GM06990 (cell line): ENCODE measurements at regions not wholly inside any gene's neighbourhood (a gene's known extent, or its start where the extent isn't known, plus 50 kb on each side); places are given as distances from the start of the nearest gene placed in this dataset.

Source experiments
- DNase-seq: peaks from one replicate; pipeline ENCODE4 v3.0.0-alpha.2; 2011; ENCODE audit not compliant: insufficient read length; ENCODE audit errors: extremely low read depth
- H3K27me3 ChIP-seq: replicated peaks from 2 replicates; pipeline ENCODE4 v1.6.0; 2011; ENCODE audit warnings: low read length; ENCODE audit not compliant: control insufficient read depth, insufficient read depth
- H3K36me3 ChIP-seq: 2 replicates; pipeline ENCODE4 v1.5.1; 2011; ENCODE audit warnings: low read length; ENCODE audit not compliant: control insufficient read depth, insufficient read depth
- H3K4me3 ChIP-seq: replicated peaks from 2 replicates; pipeline ENCODE4 v1.5.1; 2011; ENCODE audit warnings: low read depth, mild to moderate bottlenecking, control low read depth, low read length
- TF ChIP-seq, protein P1 (sequence below): IDR thresholded peaks from 2 replicates; pipeline ENCODE4 v1.5.1; 2011; ENCODE audit warnings: low read length, control low read depth, mild to moderate bottlenecking, inconsistent platforms; ENCODE audit not compliant: insufficient read depth, poor library complexity, severe bottlenecking

DNA sequence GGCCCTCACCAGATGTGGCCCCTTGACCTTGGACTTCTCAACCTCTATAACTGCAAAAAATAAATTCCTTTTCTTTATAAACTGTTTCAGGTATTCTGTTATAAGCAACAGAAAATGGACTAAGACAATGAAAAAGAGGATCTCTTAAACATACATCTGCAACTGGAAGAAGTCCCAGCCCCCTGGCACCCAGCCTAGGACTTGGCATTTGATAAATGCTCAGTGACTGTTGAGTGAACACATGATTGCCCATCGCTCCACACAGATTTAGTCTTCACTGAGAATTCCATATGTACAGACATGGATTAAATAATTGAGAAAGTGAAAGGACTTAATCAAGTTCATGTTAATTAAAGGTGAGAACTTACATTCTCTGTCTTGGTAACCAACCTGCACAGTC, 344.9 kb upstream of the RUNX1 start:
- TF ChIP-seq, protein P1, sequence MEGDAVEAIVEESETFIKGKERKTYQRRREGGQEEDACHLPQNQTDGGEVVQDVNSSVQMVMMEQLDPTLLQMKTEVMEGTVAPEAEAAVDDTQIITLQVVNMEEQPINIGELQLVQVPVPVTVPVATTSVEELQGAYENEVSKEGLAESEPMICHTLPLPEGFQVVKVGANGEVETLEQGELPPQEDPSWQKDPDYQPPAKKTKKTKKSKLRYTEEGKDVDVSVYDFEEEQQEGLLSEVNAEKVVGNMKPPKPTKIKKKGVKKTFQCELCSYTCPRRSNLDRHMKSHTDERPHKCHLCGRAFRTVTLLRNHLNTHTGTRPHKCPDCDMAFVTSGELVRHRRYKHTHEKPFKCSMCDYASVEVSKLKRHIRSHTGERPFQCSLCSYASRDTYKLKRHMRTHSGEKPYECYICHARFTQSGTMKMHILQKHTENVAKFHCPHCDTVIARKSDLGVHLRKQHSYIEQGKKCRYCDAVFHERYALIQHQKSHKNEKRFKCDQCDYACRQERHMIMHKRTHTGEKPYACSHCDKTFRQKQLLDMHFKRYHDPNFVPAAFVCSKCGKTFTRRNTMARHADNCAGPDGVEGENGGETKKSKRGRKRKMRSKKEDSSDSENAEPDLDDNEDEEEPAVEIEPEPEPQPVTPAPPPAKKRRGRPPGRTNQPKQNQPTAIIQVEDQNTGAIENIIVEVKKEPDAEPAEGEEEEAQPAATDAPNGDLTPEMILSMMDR, result no peak
- DNase-seq, result no peak
- Histone ChIP-seq H3K4me3 (no peak overlapping the region), H3K36me3 (no peaks in the 10 kb centered on the region), H3K27me3 (no peaks in the 10 kb centered on the region)

DNA sequence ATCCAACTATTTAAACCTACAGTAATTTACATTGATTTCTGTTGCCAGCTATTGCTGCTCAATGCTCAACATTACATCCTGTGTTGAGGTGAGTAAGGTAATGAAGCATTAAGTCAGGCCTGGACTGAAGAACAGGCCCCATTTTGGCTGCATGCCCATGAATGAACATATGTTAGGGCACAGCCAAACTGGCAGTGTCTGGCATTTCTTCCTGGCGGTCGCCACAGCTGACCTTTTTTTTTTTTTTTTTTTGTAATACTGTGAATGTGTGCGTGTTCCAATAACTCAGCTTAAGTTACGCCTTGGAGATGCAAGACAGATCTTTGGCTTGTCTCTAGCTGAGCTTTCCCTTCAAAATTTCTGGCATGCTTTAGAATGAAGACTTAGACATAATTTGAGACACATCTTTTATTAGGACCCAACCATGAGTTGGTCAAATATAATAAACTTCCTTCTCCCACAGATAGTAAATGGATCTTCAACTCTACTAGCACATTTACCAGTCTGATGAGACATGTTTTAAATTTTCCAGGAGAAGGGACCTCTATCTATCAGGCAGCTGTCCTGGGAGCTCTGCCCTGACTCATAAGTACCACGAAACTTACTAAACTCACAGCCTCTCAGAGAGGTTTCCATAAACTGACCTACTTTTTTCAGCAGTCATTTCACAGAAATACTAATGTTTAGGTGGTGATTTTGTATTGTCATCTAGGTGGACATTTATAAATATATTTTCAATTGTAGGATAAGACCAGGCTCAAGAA, 341.1 kb upstream of the RUNX1 start:
- no peaks in the 10 kb centered on the region for H3K27me3 ChIP-seq
- H3K4me3 ChIP-seq, result no peak overlapping the region
- H3K36me3 ChIP-seq, result no peaks in the 10 kb centered on the region
- TF ChIP-seq, protein P1, result no peak
- DNase-seq, result no peak

DNA sequence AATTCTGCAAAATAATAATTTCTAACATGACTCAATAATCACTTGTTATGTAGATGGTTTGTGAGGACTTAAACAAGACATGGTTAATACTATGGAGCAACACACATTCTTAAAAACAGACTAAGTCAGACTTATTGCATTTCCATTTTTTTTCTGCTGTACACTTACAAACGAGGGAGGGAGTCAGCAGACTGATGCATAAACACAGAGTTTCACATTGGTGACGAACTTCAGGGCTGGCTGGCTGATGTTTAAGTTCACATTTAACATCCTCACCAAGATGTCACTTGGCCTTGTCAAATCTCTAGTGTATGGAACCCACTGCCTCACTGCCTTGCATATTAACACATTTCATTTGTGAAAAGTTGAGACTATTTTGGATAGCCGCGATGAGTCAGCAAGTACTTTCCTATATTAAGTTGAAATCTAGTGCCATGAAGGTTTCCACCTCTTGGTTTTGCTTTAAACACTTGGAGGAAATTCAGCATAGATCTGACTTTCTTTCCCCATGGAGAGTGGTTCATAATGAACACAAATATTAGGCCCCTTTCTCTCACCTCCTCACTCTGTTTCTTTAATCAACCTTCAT, 337.5 kb upstream of the RUNX1 start:
- TF ChIP-seq, protein P1, result no peak
- H3K27me3 ChIP-seq, result no peaks in the 10 kb centered on the region
- no peak overlapping the region for H3K4me3 ChIP-seq
- DNase-seq, result no peak
- no peaks in the 10 kb centered on the region for H3K36me3 ChIP-seq

DNA sequence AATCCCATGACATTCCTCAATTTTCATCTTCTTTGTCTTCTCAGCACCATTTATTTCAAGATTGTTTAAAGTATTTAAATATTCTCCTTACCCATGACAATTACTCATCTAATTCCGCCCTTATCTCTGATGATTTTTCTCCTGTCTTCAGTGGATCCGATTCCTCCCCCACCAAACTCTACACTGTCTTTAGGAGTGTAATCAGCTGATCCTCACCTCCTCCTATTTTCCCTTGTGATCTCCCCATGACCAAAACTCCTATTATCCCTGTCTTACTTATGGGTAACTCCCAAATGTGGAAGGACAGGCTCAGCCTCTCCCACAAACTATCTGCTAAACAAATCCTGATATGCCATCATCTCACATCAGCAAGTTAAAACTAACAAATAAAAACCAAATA, 335.3 kb upstream of the RUNX1 start:
- DNase-seq, result no peak
- TF ChIP-seq, protein P1, result no peak
- Histone ChIP-seq H3K4me3 (no peak overlapping the region), H3K27me3 (no peaks in the 10 kb centered on the region), H3K36me3 (no peaks in the 10 kb centered on the region)

DNA sequence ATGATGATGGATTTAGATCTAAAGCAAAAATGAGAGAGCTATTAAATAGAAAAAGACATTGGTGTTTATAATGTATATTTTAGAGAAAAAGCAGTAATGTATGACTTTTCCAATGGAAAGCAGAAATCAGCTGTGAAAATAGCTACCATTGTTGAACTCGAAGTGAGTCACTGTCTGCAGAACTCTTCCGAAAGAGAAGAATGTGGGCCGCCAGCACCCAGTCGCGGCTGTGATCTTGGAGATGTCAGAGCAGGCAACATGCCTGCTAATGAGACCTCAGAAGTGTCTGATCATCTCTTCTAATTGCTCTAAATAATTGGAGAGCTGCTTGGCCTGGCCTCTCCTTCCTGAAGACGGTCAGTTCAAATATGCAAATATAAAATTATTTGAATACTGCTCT, 333.6 kb upstream of the RUNX1 start:
- TF ChIP-seq, protein P1, result no peak
- Histone ChIP-seq H3K27me3 (no peaks in the 10 kb centered on the region), H3K4me3 (no peak overlapping the region), H3K36me3 (no peaks in the 10 kb centered on the region)
- no peak for DNase-seq
